Ishikawa (cell line): ENCODE measurements at regions not wholly inside any gene's neighbourhood (a gene's known extent, or its start where the extent isn't known, plus 50 kb on each side); places are given as distances from the start of the nearest gene placed in this dataset.

ENCODE experiments used
- CEBPB ChIP-seq: IDR thresholded peaks from 2 replicates; pipeline ENCODE4 v1.6.1; 2012
- EGR1 ChIP-seq: IDR thresholded peaks from 2 replicates; pipeline ENCODE4 v1.6.1; 2012
- EP300 ChIP-seq: IDR thresholded peaks from 2 replicates; pipeline ENCODE4 v1.6.1; 2012; ENCODE audit warnings: borderline replicate concordance
- FOXM1 ChIP-seq: IDR thresholded peaks from 2 replicates; pipeline ENCODE4 v1.6.1; 2012; ENCODE audit warnings: low read depth, borderline replicate concordance
- TAF1 ChIP-seq: IDR thresholded peaks from 2 replicates; pipeline ENCODE4 v1.6.1; 2012; ENCODE audit warnings: low read depth, mild to moderate bottlenecking
- TCF12 ChIP-seq: IDR thresholded peaks from 2 replicates; pipeline ENCODE4 v1.6.1; 2012; ENCODE audit warnings: low read depth
- USF1 ChIP-seq: IDR thresholded peaks from 2 replicates; pipeline ENCODE4 v1.6.1; 2012
- YY1 ChIP-seq: IDR thresholded peaks from 2 replicates; pipeline ENCODE4 v1.6.1; 2012; ENCODE audit warnings: low read depth
- TF ChIP-seq, protein P1 (sequence below): IDR thresholded peaks from 2 replicates; pipeline ENCODE4 v1.6.1; 2012; ENCODE audit warnings: low read depth, mild to moderate bottlenecking

- TF ChIP-seq, protein P1, sequence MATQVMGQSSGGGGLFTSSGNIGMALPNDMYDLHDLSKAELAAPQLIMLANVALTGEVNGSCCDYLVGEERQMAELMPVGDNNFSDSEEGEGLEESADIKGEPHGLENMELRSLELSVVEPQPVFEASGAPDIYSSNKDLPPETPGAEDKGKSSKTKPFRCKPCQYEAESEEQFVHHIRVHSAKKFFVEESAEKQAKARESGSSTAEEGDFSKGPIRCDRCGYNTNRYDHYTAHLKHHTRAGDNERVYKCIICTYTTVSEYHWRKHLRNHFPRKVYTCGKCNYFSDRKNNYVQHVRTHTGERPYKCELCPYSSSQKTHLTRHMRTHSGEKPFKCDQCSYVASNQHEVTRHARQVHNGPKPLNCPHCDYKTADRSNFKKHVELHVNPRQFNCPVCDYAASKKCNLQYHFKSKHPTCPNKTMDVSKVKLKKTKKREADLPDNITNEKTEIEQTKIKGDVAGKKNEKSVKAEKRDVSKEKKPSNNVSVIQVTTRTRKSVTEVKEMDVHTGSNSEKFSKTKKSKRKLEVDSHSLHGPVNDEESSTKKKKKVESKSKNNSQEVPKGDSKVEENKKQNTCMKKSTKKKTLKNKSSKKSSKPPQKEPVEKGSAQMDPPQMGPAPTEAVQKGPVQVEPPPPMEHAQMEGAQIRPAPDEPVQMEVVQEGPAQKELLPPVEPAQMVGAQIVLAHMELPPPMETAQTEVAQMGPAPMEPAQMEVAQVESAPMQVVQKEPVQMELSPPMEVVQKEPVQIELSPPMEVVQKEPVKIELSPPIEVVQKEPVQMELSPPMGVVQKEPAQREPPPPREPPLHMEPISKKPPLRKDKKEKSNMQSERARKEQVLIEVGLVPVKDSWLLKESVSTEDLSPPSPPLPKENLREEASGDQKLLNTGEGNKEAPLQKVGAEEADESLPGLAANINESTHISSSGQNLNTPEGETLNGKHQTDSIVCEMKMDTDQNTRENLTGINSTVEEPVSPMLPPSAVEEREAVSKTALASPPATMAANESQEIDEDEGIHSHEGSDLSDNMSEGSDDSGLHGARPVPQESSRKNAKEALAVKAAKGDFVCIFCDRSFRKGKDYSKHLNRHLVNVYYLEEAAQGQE = no peak
- TF ChIP-seq YY1 = no peak
- TF ChIP-seq TAF1 = no peak
- TF ChIP-seq USF1 = no peak
- no peak for TF ChIP-seq CEBPB
- 0 out of 2 replicates have a peak, but pooled peaks have one; percentile 10 for TF ChIP-seq EGR1
- no peak; the same call in 1 of the 2 replicates for TF ChIP-seq FOXM1
- TF ChIP-seq EP300 = peak; percentile 79
- peak; percentile 86 for TF ChIP-seq TCF12
Observed at GRCh38 chr14:49959822-49960408, 67.0 kb downstream of the ARF6 start.
